GM12874 (cell line): ENCODE measurements at regions not wholly inside any gene's neighbourhood (a gene's known extent, or its start where the extent isn't known, plus 50 kb on each side); places are given as distances from the start of the nearest gene placed in this dataset.
A peak's percentile ranks its signal among the peaks of the same experiment; 100 is the strongest.

Source experiments
- TF ChIP-seq, protein P1 (sequence below): IDR thresholded peaks from 2 replicates; pipeline ENCODE4 v1.5.1; 2011; ENCODE audit warnings: low read depth, mild to moderate bottlenecking, control low read depth, low read length, moderate library complexity; ENCODE audit not compliant: insufficient read depth

DNA sequence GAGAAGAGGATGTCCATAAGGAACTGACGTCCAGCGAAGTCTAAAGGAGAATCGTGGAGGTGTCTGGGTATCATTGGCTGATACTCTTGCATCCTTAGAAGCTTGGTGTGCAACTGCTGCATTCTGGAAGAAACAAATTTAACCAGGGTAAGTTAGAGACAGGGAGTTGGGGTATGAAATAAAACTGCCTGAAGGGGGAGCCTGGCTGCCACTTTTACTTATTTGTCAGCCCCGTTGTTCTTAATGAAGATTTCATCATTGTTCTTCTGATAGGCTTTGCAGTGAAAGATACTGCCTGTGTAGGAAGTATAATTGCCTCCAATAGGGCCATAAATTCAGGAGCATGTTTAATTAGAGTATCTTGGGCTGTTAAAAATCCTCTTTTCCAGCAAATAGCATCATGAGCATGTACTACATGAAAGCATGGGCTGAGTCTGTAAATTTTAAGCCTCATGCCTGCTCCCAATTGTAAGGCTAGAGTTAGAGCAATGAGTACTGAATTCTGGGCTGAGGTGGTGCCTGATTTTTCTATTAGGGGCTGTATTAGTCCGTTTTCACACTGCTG is 1264.5 kb upstream of the ACO1 start:
- TF ChIP-seq, protein P1, sequence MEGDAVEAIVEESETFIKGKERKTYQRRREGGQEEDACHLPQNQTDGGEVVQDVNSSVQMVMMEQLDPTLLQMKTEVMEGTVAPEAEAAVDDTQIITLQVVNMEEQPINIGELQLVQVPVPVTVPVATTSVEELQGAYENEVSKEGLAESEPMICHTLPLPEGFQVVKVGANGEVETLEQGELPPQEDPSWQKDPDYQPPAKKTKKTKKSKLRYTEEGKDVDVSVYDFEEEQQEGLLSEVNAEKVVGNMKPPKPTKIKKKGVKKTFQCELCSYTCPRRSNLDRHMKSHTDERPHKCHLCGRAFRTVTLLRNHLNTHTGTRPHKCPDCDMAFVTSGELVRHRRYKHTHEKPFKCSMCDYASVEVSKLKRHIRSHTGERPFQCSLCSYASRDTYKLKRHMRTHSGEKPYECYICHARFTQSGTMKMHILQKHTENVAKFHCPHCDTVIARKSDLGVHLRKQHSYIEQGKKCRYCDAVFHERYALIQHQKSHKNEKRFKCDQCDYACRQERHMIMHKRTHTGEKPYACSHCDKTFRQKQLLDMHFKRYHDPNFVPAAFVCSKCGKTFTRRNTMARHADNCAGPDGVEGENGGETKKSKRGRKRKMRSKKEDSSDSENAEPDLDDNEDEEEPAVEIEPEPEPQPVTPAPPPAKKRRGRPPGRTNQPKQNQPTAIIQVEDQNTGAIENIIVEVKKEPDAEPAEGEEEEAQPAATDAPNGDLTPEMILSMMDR: peak; percentile 44

DNA sequence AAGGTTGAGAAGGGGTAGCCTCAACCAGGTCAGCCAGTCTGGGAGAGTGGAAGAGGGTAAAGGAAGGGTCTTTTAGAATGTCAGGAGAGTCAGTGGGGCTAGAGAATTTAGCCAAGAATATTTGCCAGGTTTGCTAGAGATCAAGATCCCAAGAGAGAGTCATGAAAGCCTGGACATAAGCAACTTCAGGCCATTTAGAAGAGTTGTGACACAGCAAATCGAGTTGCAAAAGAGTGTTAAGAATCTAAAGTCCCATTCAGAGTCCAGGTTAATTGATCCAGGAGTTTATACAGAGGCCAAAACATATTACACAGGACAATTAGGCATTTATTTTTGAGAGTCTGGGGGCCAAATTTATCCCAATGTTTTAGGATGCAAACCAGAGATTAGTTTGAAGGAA is 1260.1 kb upstream of the ACO1 start:
- TF ChIP-seq, protein P1: no peak

DNA sequence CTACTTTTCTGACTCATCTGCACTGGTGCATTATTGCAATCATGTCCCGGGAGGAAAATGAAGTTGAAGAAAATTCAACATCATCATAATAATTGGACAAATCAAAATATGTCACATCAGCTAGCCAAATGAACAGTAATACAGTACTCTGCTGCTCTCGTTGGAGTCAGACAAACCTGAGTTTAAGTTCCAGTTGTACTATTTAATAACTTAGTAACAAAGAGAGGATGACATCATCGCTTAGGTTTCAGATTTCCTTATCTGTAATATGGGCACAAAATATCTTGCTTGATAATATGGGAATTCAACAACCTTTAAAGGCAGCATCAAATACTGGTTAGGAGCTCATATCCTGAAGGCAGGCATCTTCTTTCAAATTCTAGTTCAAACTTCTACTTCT is 1248.9 kb upstream of the ACO1 start:
- TF ChIP-seq, protein P1: no peak

DNA sequence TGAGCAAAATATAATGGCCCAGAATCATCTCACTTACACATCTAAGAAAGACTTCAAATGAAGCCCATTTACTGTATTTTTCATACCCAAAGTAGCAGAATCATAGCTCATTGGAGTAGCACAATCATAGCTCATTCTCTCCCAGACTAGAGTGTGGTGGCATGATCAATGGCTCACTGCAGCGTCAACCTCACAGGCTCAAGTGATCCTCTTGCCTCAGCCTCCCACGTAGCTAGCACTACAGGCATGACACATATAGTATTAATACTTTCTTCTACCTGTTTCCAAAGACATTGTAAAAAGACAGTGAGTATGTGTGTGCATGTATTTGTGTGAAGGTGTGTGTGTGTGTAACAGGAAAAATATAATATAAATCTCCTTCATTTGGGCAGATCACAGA is 1247.9 kb upstream of the ACO1 start:
- TF ChIP-seq, protein P1: no peak

DNA sequence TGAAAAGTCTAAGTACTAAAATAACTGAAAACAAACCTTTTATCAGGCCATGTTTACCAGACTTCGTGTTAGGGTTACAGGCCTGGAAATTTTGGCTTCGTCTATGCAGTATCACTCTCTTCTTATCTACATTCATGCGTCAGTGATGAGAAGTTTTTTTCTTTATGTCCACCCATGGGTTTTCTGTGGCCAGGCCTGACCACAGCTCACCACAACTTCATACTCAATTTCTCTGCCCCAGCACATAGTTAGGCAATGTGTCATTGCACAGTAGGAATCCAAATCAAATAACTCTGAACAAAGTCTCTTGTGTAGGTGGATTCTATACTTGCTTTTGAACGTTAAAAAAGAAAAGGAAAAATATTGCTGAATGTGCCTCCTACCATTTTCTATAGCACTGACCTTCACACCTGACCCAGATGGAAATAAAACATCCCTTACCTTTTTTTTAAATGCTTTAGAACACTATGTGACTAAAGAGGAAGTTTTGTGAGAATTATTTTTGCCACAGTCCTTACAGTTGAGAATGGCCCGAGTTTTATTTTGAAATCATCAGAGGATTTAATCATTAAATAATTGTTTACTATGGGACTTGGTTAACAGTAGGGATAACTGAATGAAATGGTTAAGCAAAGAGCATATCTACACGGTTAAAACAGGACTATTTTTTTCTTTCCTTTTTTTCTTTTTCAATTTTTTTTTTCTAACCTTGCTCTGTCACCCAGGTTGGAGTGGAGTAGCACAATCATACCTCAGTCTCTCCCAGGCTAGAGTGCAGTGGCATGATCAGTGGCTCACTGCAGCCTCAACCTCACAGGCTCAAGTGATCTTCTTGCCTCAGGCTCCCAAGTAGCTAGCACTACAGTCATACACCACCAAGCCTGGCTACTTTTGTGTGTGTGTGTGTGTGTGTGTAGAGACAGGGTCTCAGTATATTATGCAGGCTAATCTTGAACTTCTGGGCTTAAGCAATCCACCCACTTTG is 1247.0 kb upstream of the ACO1 start:
- TF ChIP-seq, protein P1: no peak

DNA sequence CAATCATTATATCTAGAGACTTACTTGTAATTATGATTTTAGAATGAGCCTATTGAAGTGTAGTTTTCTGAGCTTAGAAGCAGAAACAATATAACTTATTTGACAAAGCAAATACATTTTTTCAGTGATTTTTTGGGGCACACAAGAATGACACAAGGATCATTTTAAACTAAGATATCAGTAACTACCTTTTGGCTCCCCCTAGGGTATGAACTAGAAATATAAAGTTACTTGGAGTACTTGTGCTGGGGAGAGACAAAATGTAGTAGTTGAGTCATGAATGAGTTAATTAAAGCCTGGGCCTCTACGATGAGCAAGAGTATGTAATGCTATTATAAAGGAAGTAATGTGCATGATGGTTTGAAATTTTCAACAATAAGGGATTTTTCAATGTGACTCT is 1244.1 kb upstream of the ACO1 start:
- TF ChIP-seq, protein P1: peak; percentile 27; the same call in 1 of the 2 replicates

DNA sequence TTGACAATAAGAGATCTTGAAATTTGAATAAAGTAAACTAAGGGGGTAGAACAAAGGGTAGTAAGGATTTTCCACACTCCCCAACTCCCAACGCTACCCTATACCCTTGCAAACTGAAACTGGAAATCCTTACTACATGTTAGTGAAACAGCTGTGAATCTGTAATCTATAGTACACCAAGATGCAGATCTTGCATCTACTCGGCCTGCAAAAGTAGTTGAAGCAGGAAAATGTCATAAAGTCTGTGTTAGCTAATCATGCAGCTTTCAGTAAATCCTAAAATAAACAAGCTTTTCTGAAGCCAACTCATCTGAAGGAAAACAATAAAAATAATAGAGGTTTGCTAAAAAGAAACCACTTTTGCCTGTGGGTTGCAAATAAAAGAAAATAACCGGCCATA is 1242.0 kb upstream of the ACO1 start:
- TF ChIP-seq, protein P1: no peak
